Sigmoid colon (tissue), 6 donors: ENCODE measurements at regions not wholly inside any gene's neighbourhood (a gene's known extent, or its start where the extent isn't known, plus 50 kb on each side); places are given as distances from the start of the nearest gene placed in this dataset.
A peak's percentile ranks its signal among the peaks of the same experiment; 100 is the strongest.

Experiments
- DNase-seq: peaks from one replicate; pipeline ENCODE4 v3.0.0-alpha.2; 2019
- H3K27ac ChIP-seq, 4 donors: fragments of 200-600 bp; sonication (generic); one replicate each; pipeline ENCODE4 v1.5.1; 2016 to 2019; ENCODE audit warnings: mild to moderate bottlenecking in 1 of 4
- H3K27me3 ChIP-seq, 3 donors: fragments of 200-600 bp; sonication (generic); one replicate each; pipeline ENCODE4 v1.5.1; 2019; ENCODE audit warnings: mild to moderate bottlenecking in 1 of 3
- H3K36me3 ChIP-seq, 4 donors: fragments of 200-600 bp; sonication (generic); one replicate each; pipeline ENCODE4 v1.5.1; 2016 to 2019
- H3K4me1 ChIP-seq, 4 donors: fragments of 200-600 bp; sonication (generic); one replicate each; pipeline ENCODE4 v1.5.1; 2017 to 2019
- H3K4me3 ChIP-seq, 4 donors: fragments of 200-600 bp; sonication (generic); one replicate each; pipeline ENCODE4 v1.5.1; 2017 to 2019; ENCODE audit warnings: mild to moderate bottlenecking in 2 of 4, moderate library complexity in 1 of 4
- H3K9me3 ChIP-seq, 4 donors: fragments of 200-600 bp in 3 of 4; sonication (generic) in 3 of 4; one replicate each; pipeline versions ENCODE4 v1.5.1 to v1.6.1; 2013 to 2019
- EP300 ChIP-seq, 4 donors: sonication (generic); formaldehyde crosslinking; IDR thresholded peaks; one replicate each; pipeline ENCODE4 v1.6.1; 2017; ENCODE audit warnings: antibody characterized with exemption in 4 of 4
- POLR2A ChIP-seq, 2 donors: fragments of 450-650 bp; IDR thresholded peaks; one replicate each; pipeline ENCODE4 v1.6.1; 2016; ENCODE audit warnings: antibody characterized with exemption in 2 of 2, mild to moderate bottlenecking in 2 of 2, moderate library complexity in 2 of 2
- POLR2AphosphoS5 ChIP-seq, 4 donors: sonication (generic); formaldehyde crosslinking; IDR thresholded peaks; one replicate each; pipeline ENCODE4 v1.6.1; 2017; ENCODE audit warnings: antibody characterized with exemption in 4 of 4
- WGBS, 2 donors: extraction: QIAGEN DNeasy Blood & Tissue Kit; methylation state at CpG; one replicate each; pipeline ENCODE4 v1.1.7; 2013; 5-methylcytosine and 5-hydroxymethylcytosine counted together
- intact Hi-C: fragments of 100-400 bp; cut with DNase I; formaldehyde crosslinking; loops from one replicate; pipeline ENCODE4 v1.15.1; 2023
- TF ChIP-seq, protein P1 (sequence below), 4 experiments: fragments of 450-650 bp in 3 of 4; fragments of 200-600 bp in 1 of 4; IDR thresholded peaks; one replicate each; pipeline ENCODE4 v1.5.1; 2016 to 2019; ENCODE audit warnings: antibody characterized with exemption in 4 of 4, mild to moderate bottlenecking in 3 of 4, moderate library complexity in 2 of 4
- donor health status: healthy with polysubstance abuse.
- donor health status: healthy.

DNA sequence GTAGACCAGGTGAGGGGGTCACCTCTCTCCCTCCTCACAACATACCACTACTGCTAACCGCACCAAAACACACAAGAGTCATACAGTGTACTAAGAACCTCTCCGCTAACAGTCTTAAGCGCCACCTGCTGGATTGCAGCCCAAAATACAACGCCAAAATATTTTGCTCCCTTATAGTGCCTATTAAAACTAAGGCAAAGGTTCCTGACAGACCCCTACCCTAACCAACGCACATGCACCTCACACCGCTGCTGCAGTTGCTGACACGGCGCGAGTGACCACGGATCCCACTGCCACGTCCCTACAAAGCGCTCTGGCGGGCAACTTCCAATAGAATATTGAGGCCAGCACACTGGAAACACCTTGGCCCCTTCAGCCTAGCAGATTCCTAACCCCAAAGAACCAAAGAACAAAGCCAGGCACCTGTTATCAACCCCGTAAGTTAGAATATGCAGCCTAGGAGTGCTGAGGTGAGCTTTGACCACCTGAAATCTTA is 563.6 kb upstream of the SEMA3D start:
- intact Hi-C loops = loop anchor here (10.0 kb wide), 1 partner anchor 716 kb away; no protein-coding TSS in a partner anchor
- Histone ChIP-seq H3K36me3 (no peaks in the 10 kb centered on the region), H3K27ac (no peak overlapping the region), H3K9me3 (peaks cover 0 to 6% (median 0%) of the 10 kb centered on the region in 4 donors), H3K27me3 (no peaks in the 10 kb centered on the region), H3K4me3 (no peak overlapping the region), H3K4me1 (no peaks in the 10 kb centered on the region)
- WGBS, 2 donors = 48 to 68% methylated on average over 14 of the region's 14 CpGs
- TF ChIP-seq, protein P1, sequence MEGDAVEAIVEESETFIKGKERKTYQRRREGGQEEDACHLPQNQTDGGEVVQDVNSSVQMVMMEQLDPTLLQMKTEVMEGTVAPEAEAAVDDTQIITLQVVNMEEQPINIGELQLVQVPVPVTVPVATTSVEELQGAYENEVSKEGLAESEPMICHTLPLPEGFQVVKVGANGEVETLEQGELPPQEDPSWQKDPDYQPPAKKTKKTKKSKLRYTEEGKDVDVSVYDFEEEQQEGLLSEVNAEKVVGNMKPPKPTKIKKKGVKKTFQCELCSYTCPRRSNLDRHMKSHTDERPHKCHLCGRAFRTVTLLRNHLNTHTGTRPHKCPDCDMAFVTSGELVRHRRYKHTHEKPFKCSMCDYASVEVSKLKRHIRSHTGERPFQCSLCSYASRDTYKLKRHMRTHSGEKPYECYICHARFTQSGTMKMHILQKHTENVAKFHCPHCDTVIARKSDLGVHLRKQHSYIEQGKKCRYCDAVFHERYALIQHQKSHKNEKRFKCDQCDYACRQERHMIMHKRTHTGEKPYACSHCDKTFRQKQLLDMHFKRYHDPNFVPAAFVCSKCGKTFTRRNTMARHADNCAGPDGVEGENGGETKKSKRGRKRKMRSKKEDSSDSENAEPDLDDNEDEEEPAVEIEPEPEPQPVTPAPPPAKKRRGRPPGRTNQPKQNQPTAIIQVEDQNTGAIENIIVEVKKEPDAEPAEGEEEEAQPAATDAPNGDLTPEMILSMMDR (IDR thresholded peaks at IDR 0.05) = peak in 2 of 4 experiments; percentile 31 to 34
- TF ChIP-seq EP300 (IDR thresholded peaks at IDR 0.05) = no peak
- DNase-seq = no peak

DNA sequence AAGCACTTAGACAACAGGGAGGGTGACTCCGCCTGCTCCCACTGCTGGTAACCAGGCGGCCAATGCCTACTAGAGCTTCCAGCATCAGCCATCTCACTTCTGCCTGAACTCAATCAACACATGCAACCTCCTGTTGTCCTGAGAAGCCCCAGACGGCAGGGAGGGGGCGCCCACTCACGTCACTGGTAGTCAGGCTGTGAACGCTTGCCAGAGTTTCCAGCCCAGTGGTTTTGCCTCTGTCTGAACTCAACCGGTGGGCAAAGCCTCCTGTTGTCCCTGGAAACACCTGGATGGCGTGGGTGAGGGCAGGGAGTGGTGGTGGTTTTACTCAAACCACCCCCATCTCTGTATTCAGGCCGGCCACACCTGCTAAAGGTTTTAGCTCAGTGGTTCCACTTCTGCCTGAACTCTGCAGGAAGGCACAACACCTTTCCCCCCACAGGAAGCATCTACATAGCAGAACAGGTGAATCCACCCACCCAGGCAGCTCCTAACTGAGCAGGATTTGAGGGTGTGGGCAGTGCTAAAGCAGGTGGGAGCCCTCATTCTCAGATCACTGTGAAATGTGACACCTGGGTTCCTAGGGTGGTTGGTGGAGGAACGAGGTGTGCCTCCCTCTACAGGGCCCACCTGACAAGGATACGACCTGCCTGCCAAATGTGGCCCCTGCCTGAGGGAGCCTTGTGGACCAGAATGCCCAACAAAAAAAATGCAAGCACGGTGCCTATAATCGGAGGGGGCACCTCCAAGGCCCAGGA is 563.0 kb upstream of the SEMA3D start:
- no peaks in the 10 kb centered on the region for H3K4me1 ChIP-seq
- no peak overlapping the region for H3K27ac ChIP-seq
- H3K27me3 ChIP-seq = no peaks in the 10 kb centered on the region
- H3K4me3 ChIP-seq = no peak overlapping the region
- no peak for DNase-seq
- 68 to 71% methylated on average over 13 of the region's 13 CpGs for WGBS, 2 donors
- intact Hi-C loops = loop anchor here (10.0 kb wide), 1 partner anchor 715 kb away; no protein-coding TSS in a partner anchor
- TF ChIP-seq, protein P1 (IDR thresholded peaks at IDR 0.05) = no peak
- TF ChIP-seq POLR2AphosphoS5 (IDR thresholded peaks at IDR 0.05) (no peak), POLR2A (IDR thresholded peaks at IDR 0.05) (no peak), EP300 (IDR thresholded peaks at IDR 0.05) (no peak)
- no peaks in the 10 kb centered on the region for H3K36me3 ChIP-seq
- H3K9me3 ChIP-seq = peaks cover 0 to 8% (median 0%) of the 10 kb centered on the region in 4 donors

DNA sequence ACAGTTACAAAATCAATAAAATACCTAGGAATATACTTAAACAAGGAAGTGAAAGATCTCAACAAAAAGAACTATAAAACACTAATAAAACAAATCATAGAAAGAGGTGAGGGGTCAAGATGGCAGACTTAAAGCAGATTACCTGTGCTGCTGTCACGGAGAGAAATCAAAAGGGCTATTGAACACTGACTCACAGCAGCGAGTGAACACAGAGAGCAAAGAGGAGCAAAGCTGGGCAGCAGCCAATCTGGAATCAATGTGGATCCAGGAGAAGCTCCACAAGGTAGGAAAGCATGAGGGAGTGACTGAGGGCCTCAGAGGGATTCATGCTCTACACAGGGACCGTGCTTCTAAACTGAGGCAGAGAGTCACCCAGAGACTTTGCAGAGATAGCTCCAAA is 562.0 kb upstream of the SEMA3D start:
- no peaks in the 10 kb centered on the region for H3K27me3 ChIP-seq
- H3K36me3 ChIP-seq = no peaks in the 10 kb centered on the region
- TF ChIP-seq POLR2A (IDR thresholded peaks at IDR 0.05) (no peak), EP300 (IDR thresholded peaks at IDR 0.05) (no peak), POLR2AphosphoS5 (IDR thresholded peaks at IDR 0.05) (no peak)
- TF ChIP-seq, protein P1 (IDR thresholded peaks at IDR 0.05) = no peak
- intact Hi-C loops = no loop called here
- peaks cover 0 to 8% (median 0%) of the 10 kb centered on the region in 4 donors for H3K9me3 ChIP-seq
- no peak overlapping the region for H3K4me3 ChIP-seq
- no peak for DNase-seq
- no peak overlapping the region for H3K27ac ChIP-seq
- H3K4me1 ChIP-seq = no peaks in the 10 kb centered on the region
- 26 to 64% methylated on average over 3 of the region's 3 CpGs for WGBS, 2 donors

DNA sequence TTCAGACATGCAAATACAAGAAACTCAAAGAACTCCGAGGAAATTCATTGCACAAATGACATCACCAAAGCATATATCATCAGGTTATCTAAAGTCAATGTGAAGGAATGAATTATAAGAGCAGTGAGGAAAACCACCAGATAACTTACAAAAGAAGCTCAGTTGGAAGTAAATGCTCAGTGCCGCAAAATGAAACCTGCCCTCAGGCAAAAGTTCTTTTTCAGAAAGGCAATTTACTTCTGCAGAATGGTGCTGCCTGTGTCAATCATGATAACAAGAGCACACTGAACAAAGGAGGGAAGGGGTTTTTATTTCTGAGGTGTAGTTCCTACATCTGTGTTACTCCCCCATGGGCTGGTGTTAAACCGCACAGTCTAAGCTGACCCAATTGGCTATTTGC is 550.6 kb upstream of the SEMA3D start:
- Histone ChIP-seq H3K9me3 (no peaks in the 10 kb centered on the region), H3K4me1 (no peaks in the 10 kb centered on the region), H3K4me3 (no peak overlapping the region), H3K27ac (no peak overlapping the region), H3K36me3 (no peaks in the 10 kb centered on the region), H3K27me3 (no peaks in the 10 kb centered on the region)
- intact Hi-C loops = no loop called here
- TF ChIP-seq, protein P1 (IDR thresholded peaks at IDR 0.05) = no peak
- TF ChIP-seq EP300 (IDR thresholded peaks at IDR 0.05) = no peak
- TF ChIP-seq POLR2A (IDR thresholded peaks at IDR 0.05) = no peak
- TF ChIP-seq POLR2AphosphoS5 (IDR thresholded peaks at IDR 0.05) = no peak
- WGBS, 2 donors = 89 to 95% methylated on average over 3 of the region's 3 CpGs
- no peak for DNase-seq
